IMR-90 (cell line): ENCODE measurements at regions not wholly inside any gene's neighbourhood (a gene's known extent, or its start where the extent isn't known, plus 50 kb on each side); places are given as distances from the start of the nearest gene placed in this dataset.

Experiments used
- ATAC-seq: fragments of 200-7000 bp; cut with Tn5 transposase; 2 replicates; pipeline ENCODE4 v1.9.1; 2020; ENCODE audit warnings: low read depth, mild to moderate bottlenecking, moderate library complexity
- BruUV-seq: library from RNA; stranded (reverse); fragments of 400-500 nt; replicated peaks from 2 replicates; lab custom pipeline; 2021; lab: Mats Ljungman, UMichigan
- CTCF ChIA-PET: fragments of 300-600 bp; formaldehyde crosslinking; extraction: SDS; loops from one replicate; lab custom pipeline; 2021; ENCODE audit warnings: antibody characterized with exemption; lab: Yijun Ruan, JAX
- POLR2A ChIA-PET: fragments of 300-600 bp; sonication (Branson Sonifier 250); formaldehyde crosslinking; loops from one replicate; lab custom pipeline; 2022; ENCODE audit warnings: antibody characterized with exemption; ENCODE audit not compliant: unreplicated experiment; lab: Charles Lee
- DNase-seq: peaks from one replicate; pipeline ENCODE4 v3.0.0; 2013
- H2AFZ ChIP-seq: replicated peaks from 2 replicates; pipeline ENCODE3; 2013; ENCODE audit warnings: low read length, mild to moderate bottlenecking; ENCODE audit not compliant: poor library complexity
- H2AK5ac ChIP-seq: 2 replicates; pipeline ENCODE4 v1.6.1; 2013; ENCODE audit warnings: low read depth, low read length, inconsistent platforms
- H2AK9ac ChIP-seq: replicated peaks from 2 replicates; pipeline ENCODE3; 2013; ENCODE audit warnings: mild to moderate bottlenecking, low read depth, low read length, moderate library complexity; ENCODE audit not compliant: poor library complexity
- H2BK120ac ChIP-seq: 2 replicates; pipeline ENCODE4 v1.6.1; 2013; ENCODE audit warnings: low read depth, low read length, inconsistent platforms
- H2BK15ac ChIP-seq: 3 replicates; pipeline ENCODE4 v1.6.1; 2013; ENCODE audit warnings: low read depth, low read length, inconsistent platforms
- H2BK20ac ChIP-seq: 2 replicates; pipeline ENCODE4 v1.6.1; 2013; ENCODE audit warnings: low read depth, mild to moderate bottlenecking, inconsistent platforms, low read length, moderate library complexity
- H2BK5ac ChIP-seq: 2 replicates; pipeline ENCODE4 v1.6.1; 2013; ENCODE audit warnings: mild to moderate bottlenecking, low read depth, low read length, inconsistent platforms; ENCODE audit not compliant: poor library complexity, severe bottlenecking
- H3K14ac ChIP-seq: replicated peaks from 2 replicates; pipeline ENCODE4 v1.6.1; 2013; ENCODE audit warnings: low read depth, low read length, inconsistent platforms
- H3K18ac ChIP-seq: 2 replicates; pipeline ENCODE4 v1.6.1; 2013; ENCODE audit warnings: low read depth, low read length, control low read depth
- H3K23ac ChIP-seq: 2 replicates; pipeline ENCODE4 v1.6.1; 2013; ENCODE audit warnings: low read depth, low read length, inconsistent platforms
- H3K27ac ChIP-seq: 2 replicates; pipeline ENCODE4 v1.5.1; 2013; ENCODE audit warnings: mild to moderate bottlenecking, control low read depth, low read length; ENCODE audit not compliant: insufficient read depth
- H3K27me3 ChIP-seq: 2 replicates; pipeline ENCODE4 v1.6.1; 2013; ENCODE audit warnings: low read length; ENCODE audit not compliant: control insufficient read depth, insufficient read depth
- H3K36me3 ChIP-seq: 2 replicates; pipeline ENCODE4 v1.6.1; 2013; ENCODE audit warnings: low read length, mixed read lengths; ENCODE audit not compliant: control insufficient read depth, insufficient read depth
- H3K4ac ChIP-seq: 2 replicates; pipeline ENCODE4 v1.6.1; 2013; ENCODE audit warnings: low read depth, low read length, inconsistent platforms
- H3K4me1 ChIP-seq: 2 replicates; pipeline ENCODE4 v1.6.1; 2013; ENCODE audit warnings: low read length, mixed read lengths; ENCODE audit not compliant: control insufficient read depth, insufficient read depth
- H3K4me2 ChIP-seq: 2 replicates; pipeline ENCODE4 v1.6.1; 2013; ENCODE audit warnings: low read depth, mild to moderate bottlenecking, control low read depth, low read length, moderate library complexity
- H3K4me3 ChIP-seq: 2 replicates; pipeline ENCODE4 v1.5.1; 2013; ENCODE audit warnings: low read depth, mild to moderate bottlenecking, control low read depth, low read length, moderate library complexity; ENCODE audit not compliant: insufficient read depth
- H3K56ac ChIP-seq: 2 replicates; pipeline ENCODE4 v1.6.1; 2013; ENCODE audit warnings: low read length, inconsistent platforms; ENCODE audit not compliant: insufficient read depth; ENCODE audit errors: extremely low read depth
- H3K79me1 ChIP-seq, 2 experiments: 2 replicates each; pipeline ENCODE4 v1.6.1; 2013; ENCODE audit warnings: low read length in 2 of 2, inconsistent platforms in 1 of 2, low read depth in 1 of 2
- H3K9ac ChIP-seq: 2 replicates; pipeline ENCODE4 v1.6.1; 2013; ENCODE audit warnings: low read depth, low read length, control low read depth
- H3K9me1 ChIP-seq: 2 replicates; pipeline ENCODE4 v1.6.1; 2013; ENCODE audit warnings: low read length, inconsistent platforms; ENCODE audit not compliant: insufficient read depth
- H3K9me3 ChIP-seq: 2 replicates; pipeline ENCODE4 v1.6.1; 2013; ENCODE audit warnings: low read length; ENCODE audit not compliant: control insufficient read depth, insufficient read depth
- H4K20me1 ChIP-seq: 2 replicates; pipeline ENCODE4 v1.6.1; 2013; ENCODE audit warnings: low read length, inconsistent platforms; ENCODE audit not compliant: insufficient read depth
- H4K5ac ChIP-seq: 2 replicates; pipeline ENCODE4 v1.6.1; 2013; ENCODE audit warnings: mild to moderate bottlenecking, low read depth, low read length, control low read depth
- H4K8ac ChIP-seq, 2 experiments: 2 replicates each; pipeline ENCODE4 v1.6.1; 2013; ENCODE audit warnings: low read depth in 2 of 2, low read length in 2 of 2, control low read depth in 1 of 2, inconsistent platforms in 1 of 2
- H4K91ac ChIP-seq: 2 replicates; pipeline ENCODE4 v1.6.1; 2013; ENCODE audit warnings: low read depth, low read length, inconsistent platforms; ENCODE audit not compliant: insufficient read depth
- BHLHE40 ChIP-seq: fragments of 150-350 bp; IDR thresholded peaks from 2 replicates; pipeline ENCODE4 v1.6.1; 2016; ENCODE audit warnings: mild to moderate bottlenecking, low read depth, low read length
- MAZ ChIP-seq: IDR thresholded peaks from 2 replicates; pipeline ENCODE4 v1.6.1; 2012; ENCODE audit warnings: low read depth, mild to moderate bottlenecking, low read length, improper control_type of control experiment, moderate library complexity, borderline replicate concordance
- MXI1 ChIP-seq: IDR thresholded peaks from 2 replicates; pipeline ENCODE4 v1.6.1; 2012; ENCODE audit warnings: low read depth, mild to moderate bottlenecking, low read length, moderate library complexity, borderline replicate concordance
- NFE2L2 ChIP-seq: fragments of 150-350 bp; IDR thresholded peaks from 2 replicates; pipeline ENCODE4 v1.6.1; 2016; ENCODE audit warnings: low read depth, mild to moderate bottlenecking, low read length
- POLR2A ChIP-seq: IDR thresholded peaks from 2 replicates; pipeline ENCODE4 v1.6.1; 2012; ENCODE audit warnings: mild to moderate bottlenecking, low read depth, low read length
- RAD21 ChIP-seq: IDR thresholded peaks from 2 replicates; pipeline ENCODE4 v1.6.1; 2012; ENCODE audit warnings: low read length, improper control_type of control experiment
- RCOR1 ChIP-seq: IDR thresholded peaks from 2 replicates; pipeline ENCODE4 v1.6.1; 2012; ENCODE audit warnings: mild to moderate bottlenecking, low read length, improper control_type of control experiment; ENCODE audit not compliant: insufficient replicate concordance
- RFX5 ChIP-seq: IDR thresholded peaks from 2 replicates; pipeline ENCODE4 v1.8.0; 2012; ENCODE audit warnings: low read depth, mild to moderate bottlenecking, low read length, moderate library complexity
- USF2 ChIP-seq: fragments of 150-350 bp; IDR thresholded peaks from 2 replicates; pipeline ENCODE4 v1.6.1; 2017; ENCODE audit warnings: mild to moderate bottlenecking, antibody characterized with exemption, low read length, low read depth
- WGBS, 2 experiments: methylation state at CpG; one replicate each; pipeline versions ENCODE4 v1.1.5 to v1.1.7; 2013; ENCODE audit warnings: missing lambda C conversion rate in 2 of 2; ENCODE audit not compliant: insufficient read length in 1 of 2; ENCODE audit errors: extremely low coverage in 2 of 2; 5-methylcytosine and 5-hydroxymethylcytosine counted together
- dilution Hi-C: fragments of 300-500 bp; cut with HindIII; formaldehyde crosslinking; loops from one replicate; pipeline ENCODE4 v1.14.3; 2018; ENCODE audit warnings: low sequenced_read_pairs; ENCODE audit not compliant: unreplicated experiment
- in situ Hi-C: fragments of 300-500 bp; cut with MboI; formaldehyde crosslinking; loops from 3 replicates; pipeline ENCODE4 v1.14.3; 2019; ENCODE audit warnings: low sequenced_read_pairs, inconsistent platforms, mixed read lengths
- intact Hi-C: fragments of 100-400 bp; cut with micrococcal nuclease; formaldehyde crosslinking; loops from 2 replicates; pipeline ENCODE4 v1.10.0; 2022
- TF ChIP-seq, protein P1 (sequence below): conservative IDR thresholded peaks from 2 replicates; pipeline ENCODE4 v1.5.1; 2012; ENCODE audit warnings: mild to moderate bottlenecking, low read depth, low read length, improper control_type of control experiment
- TF ChIP-seq, protein P2 (sequence below): fragments of 150-350 bp; IDR thresholded peaks from 2 replicates; pipeline ENCODE4 v1.6.1; 2016; ENCODE audit warnings: low read depth, mild to moderate bottlenecking, low read length, moderate library complexity, borderline replicate concordance

- BruUV-seq, result no TSS peak
- no peak overlapping the region for H3K14ac ChIP-seq
- H3K4ac ChIP-seq, result no peak overlapping the region
- H3K9ac ChIP-seq, result no peak overlapping the region
- no peak overlapping the region for H4K91ac ChIP-seq
- H3K9me1 ChIP-seq, result no peaks in the 10 kb centered on the region
- ChIA-PET CTCF (no interaction called here), POLR2A (no interaction called here)
- no peak overlapping the region for H3K56ac ChIP-seq
- H3K4me3 ChIP-seq, result no peak overlapping the region
- no peaks in the 10 kb centered on the region for H4K20me1 ChIP-seq
- H3K27ac ChIP-seq, result no peak overlapping the region
- H3K23ac ChIP-seq, result no peak overlapping the region
- intact Hi-C loops, result no loop called here
- no peak for ATAC-seq
- H3K9me3 ChIP-seq, result no peaks in the 10 kb centered on the region
- H4K5ac ChIP-seq, result no peak overlapping the region
- dilution Hi-C loops, result no loop called here
- no peak overlapping the region for H2BK15ac ChIP-seq
- no peak overlapping the region for H3K18ac ChIP-seq
- no peak overlapping the region for H3K4me2 ChIP-seq
- in situ Hi-C loops, result no loop called here
- no peak overlapping the region for H2AK9ac ChIP-seq
- no peak overlapping the region for H2AK5ac ChIP-seq
- no peak overlapping the region for H2AFZ ChIP-seq
- no peak overlapping the region for H2BK5ac ChIP-seq
- no peaks in the 10 kb centered on the region for H3K4me1 ChIP-seq
- H3K79me1 ChIP-seq, result no peaks in the 10 kb centered on the region
- 40% methylated on average over 1 of the region's 2 CpGs; no CpG with 5 or more reads in 1 of the 2 experiments for WGBS, 2 experiments
- no peak overlapping the region for H2BK20ac ChIP-seq
- TF ChIP-seq, protein P1, sequence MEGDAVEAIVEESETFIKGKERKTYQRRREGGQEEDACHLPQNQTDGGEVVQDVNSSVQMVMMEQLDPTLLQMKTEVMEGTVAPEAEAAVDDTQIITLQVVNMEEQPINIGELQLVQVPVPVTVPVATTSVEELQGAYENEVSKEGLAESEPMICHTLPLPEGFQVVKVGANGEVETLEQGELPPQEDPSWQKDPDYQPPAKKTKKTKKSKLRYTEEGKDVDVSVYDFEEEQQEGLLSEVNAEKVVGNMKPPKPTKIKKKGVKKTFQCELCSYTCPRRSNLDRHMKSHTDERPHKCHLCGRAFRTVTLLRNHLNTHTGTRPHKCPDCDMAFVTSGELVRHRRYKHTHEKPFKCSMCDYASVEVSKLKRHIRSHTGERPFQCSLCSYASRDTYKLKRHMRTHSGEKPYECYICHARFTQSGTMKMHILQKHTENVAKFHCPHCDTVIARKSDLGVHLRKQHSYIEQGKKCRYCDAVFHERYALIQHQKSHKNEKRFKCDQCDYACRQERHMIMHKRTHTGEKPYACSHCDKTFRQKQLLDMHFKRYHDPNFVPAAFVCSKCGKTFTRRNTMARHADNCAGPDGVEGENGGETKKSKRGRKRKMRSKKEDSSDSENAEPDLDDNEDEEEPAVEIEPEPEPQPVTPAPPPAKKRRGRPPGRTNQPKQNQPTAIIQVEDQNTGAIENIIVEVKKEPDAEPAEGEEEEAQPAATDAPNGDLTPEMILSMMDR, result no peak
- no peak for TF ChIP-seq MAZ
- no peak for TF ChIP-seq BHLHE40
- no peak for TF ChIP-seq RCOR1
- TF ChIP-seq POLR2A, result no peak
- TF ChIP-seq, protein P2, sequence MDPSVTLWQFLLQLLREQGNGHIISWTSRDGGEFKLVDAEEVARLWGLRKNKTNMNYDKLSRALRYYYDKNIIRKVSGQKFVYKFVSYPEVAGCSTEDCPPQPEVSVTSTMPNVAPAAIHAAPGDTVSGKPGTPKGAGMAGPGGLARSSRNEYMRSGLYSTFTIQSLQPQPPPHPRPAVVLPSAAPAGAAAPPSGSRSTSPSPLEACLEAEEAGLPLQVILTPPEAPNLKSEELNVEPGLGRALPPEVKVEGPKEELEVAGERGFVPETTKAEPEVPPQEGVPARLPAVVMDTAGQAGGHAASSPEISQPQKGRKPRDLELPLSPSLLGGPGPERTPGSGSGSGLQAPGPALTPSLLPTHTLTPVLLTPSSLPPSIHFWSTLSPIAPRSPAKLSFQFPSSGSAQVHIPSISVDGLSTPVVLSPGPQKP, result no peak
- TF ChIP-seq RFX5, result no peak
- TF ChIP-seq NFE2L2, result no peak
- no peak for TF ChIP-seq RAD21
- TF ChIP-seq MXI1, result no peak
- TF ChIP-seq USF2, result no peak
- no peak overlapping the region for H2BK120ac ChIP-seq
- DNase-seq, result no peak
- no peaks in the 10 kb centered on the region for H3K27me3 ChIP-seq
- no peaks in the 10 kb centered on the region for H3K36me3 ChIP-seq
- no peak overlapping the region for H4K8ac ChIP-seq
Measured at GRCh38 chr5:8540317-8540716, 671.4 kb downstream of the MTRR start.
